NCI-H748 (cell line): ENCODE measurements at regions not wholly inside any gene's neighbourhood (a gene's known extent, or its start where the extent isn't known, plus 50 kb on each side); places are given as distances from the start of the nearest gene placed in this dataset.

Experiments
- DNase-seq: peaks from one replicate; lab custom pipeline; 2025; ENCODE audit not compliant: unreplicated experiment; lab: John Stamatoyannopoulos, UW

- DNase-seq, result no peak
These were observed 57.9 kb upstream of the DCN start for GRCh38 chr12:91240386-91241095.

GRCh38 chr12:91239481-91239880, 56.9 kb upstream of the DCN start:
- DNase-seq, result no peak
